GM12865 (cell line): ENCODE measurements at regions not wholly inside any gene's neighbourhood (a gene's known extent, or its start where the extent isn't known, plus 50 kb on each side); places are given as distances from the start of the nearest gene placed in this dataset.

Experiments
- DNase-seq: peaks from one replicate; pipeline ENCODE4 v3.0.0; 2010; ENCODE audit warnings: low read depth
- H3K4me3 ChIP-seq: 2 replicates; pipeline ENCODE4 v1.5.1; 2011; ENCODE audit warnings: mild to moderate bottlenecking, low read depth, low read length, control low read depth
- CTCF ChIP-seq: IDR thresholded peaks from 2 replicates; pipeline ENCODE4 v1.5.1; 2011; ENCODE audit warnings: low read length, control low read depth, low read depth, inconsistent platforms; ENCODE audit not compliant: insufficient read depth; ENCODE audit errors: missing control alignments

GRCh38 chr4:173777921-173778320 lies 247.9 kb upstream of the HAND2 start:
- H3K4me3 ChIP-seq = no peak overlapping the region
- no peak for TF ChIP-seq CTCF
- DNase-seq = no peak

- H3K4me3 ChIP-seq = no peak overlapping the region
- no peak for TF ChIP-seq CTCF
- DNase-seq = no peak
Measured at GRCh38 chr4:173777421-173777820, 247.4 kb upstream of the HAND2 start.

GRCh38 chr4:173769568-173769967 lies 239.5 kb upstream of the HAND2 start:
- H3K4me3 ChIP-seq = no peak overlapping the region
- no peak for TF ChIP-seq CTCF
- DNase-seq = no peak

- H3K4me3 ChIP-seq = no peak overlapping the region
- no peak for TF ChIP-seq CTCF
- DNase-seq = no peak
Measured at GRCh38 chr4:173767650-173768049, 237.6 kb upstream of the HAND2 start.

- TF ChIP-seq CTCF = no peak
- no peak overlapping the region for H3K4me3 ChIP-seq
- DNase-seq = no peak
Measured at GRCh38 chr4:173766171-173766600, 236.2 kb upstream of the HAND2 start.

GRCh38 chr4:173765751-173766150 lies 235.7 kb upstream of the HAND2 start:
- TF ChIP-seq CTCF = no peak
- no peak overlapping the region for H3K4me3 ChIP-seq
- no peak for DNase-seq

- H3K4me3 ChIP-seq = no peak overlapping the region
- no peak for DNase-seq
- TF ChIP-seq CTCF = no peak
Measured at GRCh38 chr4:173763389-173763788, 233.4 kb upstream of the HAND2 start.
